SK-N-SH (cell line): ENCODE measurements at regions not wholly inside any gene's neighbourhood (a gene's known extent, or its start where the extent isn't known, plus 50 kb on each side); places are given as distances from the start of the nearest gene placed in this dataset.

Source experiments
- CTCF ChIP-seq: fragments of 200-600 bp; sonication (generic); IDR thresholded peaks from 2 replicates; pipeline ENCODE4 v1.6.1; 2017; ENCODE audit warnings: antibody characterized with exemption, mild to moderate bottlenecking, moderate library complexity
- RCOR1 ChIP-seq: fragments of 150-350 bp; IDR thresholded peaks from 2 replicates; pipeline ENCODE4 v1.6.1; 2017; ENCODE audit warnings: antibody characterized with exemption, low read length

DNA sequence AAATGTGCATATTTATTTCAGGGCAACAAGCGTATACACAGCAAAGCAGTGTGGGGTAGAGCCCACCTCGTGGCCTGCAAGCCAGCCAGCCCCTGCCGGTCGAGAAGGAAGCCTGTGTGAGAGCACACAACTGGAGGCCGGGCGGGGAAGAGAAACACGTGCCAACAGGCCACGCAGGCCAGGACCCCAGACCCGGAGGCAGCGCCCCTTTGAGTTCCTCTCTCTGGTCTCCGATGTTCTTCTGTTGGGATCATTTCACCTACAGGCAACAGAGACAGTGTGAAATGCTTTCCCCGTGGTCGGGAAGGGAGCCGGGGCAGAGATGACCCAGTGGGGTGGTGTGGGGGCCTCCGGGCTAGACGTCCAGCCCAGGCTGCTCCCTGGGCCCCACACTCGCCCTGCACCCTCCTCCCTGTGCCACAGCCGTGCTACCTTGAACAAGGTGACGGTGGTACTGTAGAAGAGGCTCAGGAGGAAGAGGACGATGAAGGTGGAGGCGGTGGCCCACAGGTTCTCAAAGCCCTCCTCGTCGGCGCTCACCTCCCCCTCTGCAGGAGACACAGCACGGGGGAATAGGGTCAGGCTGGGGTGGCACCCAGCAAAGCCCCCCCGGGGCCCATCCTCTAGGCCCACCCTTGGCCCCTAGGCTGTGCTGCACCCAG is 325.5 kb downstream of the TMEM121 start:
- TF ChIP-seq CTCF: no peak
- no peak for TF ChIP-seq RCOR1
